ENCODE measurements at regions not wholly inside any gene's neighbourhood (a gene's known extent, or its start where the extent isn't known, plus 50 kb on each side); places are given as distances from the start of the nearest gene placed in this dataset.

DNA sequence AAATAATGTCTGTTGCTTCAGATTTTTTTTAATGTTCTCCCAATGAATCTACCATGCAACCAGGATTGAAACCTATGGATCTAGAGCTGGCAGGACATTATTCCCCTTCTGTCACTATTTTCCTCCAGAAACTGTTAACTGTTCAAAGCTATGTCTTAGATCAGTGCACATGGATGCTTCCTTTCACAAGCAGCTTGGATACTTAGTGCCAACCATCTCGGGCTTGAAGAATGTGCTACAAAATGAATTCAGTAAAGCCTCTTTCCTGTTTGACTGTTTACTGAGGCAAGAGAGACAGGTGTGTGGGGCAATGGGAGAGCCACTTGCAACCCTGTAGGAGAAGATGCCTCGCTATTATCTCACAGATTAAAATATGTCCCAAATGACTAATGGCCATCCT, 774.8 kb downstream of the KCTD16 start:
- no peak overlapping the region for H3K27ac ChIP-seq (ENCODE audit: extremely low read length, insufficient read depth, low read length)
- in situ Hi-C loops (cut with HindIII; ENCODE audit: extremely low pct_ligation_motif_present, low pct_unique_long_range_greater_than_20kb) (no loop called here), intact Hi-C loops (cut with micrococcal nuclease; ENCODE audit: unreplicated experiment) (no loop called here)
- no peaks in the 10 kb centered on the region for H4K20me1 ChIP-seq (ENCODE audit: insufficient read depth, low read length)
- H3K4me2 ChIP-seq (ENCODE audit: low read depth, low read length) = no peak overlapping the region
- BruUV-seq (replicated peaks) = no TSS peak
- H3K4me3 ChIP-seq (replicated peaks in 1 of 3; ENCODE audit: insufficient read depth in 1 of 3, low read depth in 2 of 3, low read length in 3 of 3) = no peak overlapping the region
- no peaks in the 10 kb centered on the region for H3K36me3 ChIP-seq (replicated peaks in 1 of 2; ENCODE audit: control insufficient read depth in 1 of 2, insufficient read depth in 2 of 2, low read length in 2 of 2)
- POLR2A ChIA-PET = no interaction called here
- H3K9me3 ChIP-seq (ENCODE audit: low read length) = no peaks in the 10 kb centered on the region
- WGBS (ENCODE audit: low lambda C conversion rate) = 0% methylated on average over 2 of the region's 2 CpGs
- no peak for FAIRE-seq
- H3K9ac ChIP-seq (ENCODE audit: insufficient read depth, low read depth, low read length) = no peak overlapping the region
- CTCF ChIA-PET (ENCODE audit: low intra/inter-chr PET ratio, low total read pairs) = no interaction called here
- no peaks in the 10 kb centered on the region for H3K27me3 ChIP-seq (ENCODE audit: control insufficient read depth in 1 of 2, insufficient read depth in 2 of 2, low read length in 2 of 2)
- no peak for ATAC-seq
- DNase-seq (ENCODE audit: low spot score) = no peak
- H3K79me2 ChIP-seq (ENCODE audit: insufficient read depth, low read length) = no peaks in the 10 kb centered on the region
- no peaks in the 10 kb centered on the region for H3K4me1 ChIP-seq (ENCODE audit: insufficient read depth, low read length)
- no peak overlapping the region for H2AFZ ChIP-seq (ENCODE audit: low read length)
- no peak for TF ChIP-seq ZNF512B (CRISPR knock-in tag; IDR thresholded peaks at IDR 0.05; ENCODE audit: borderline replicate concordance)
- TF ChIP-seq KDM4B (CRISPR knock-in tag; IDR thresholded peaks at IDR 0.05) = no peak
- no peak for TF ChIP-seq PATZ1 (CRISPR knock-in tag; IDR thresholded peaks at IDR 0.05)
- TF ChIP-seq ZNF879 (CRISPR knock-in tag; IDR thresholded peaks at IDR 0.05) = no peak
- no peak for TF ChIP-seq SP1 (IDR thresholded peaks at IDR 0.05)
- TF ChIP-seq SP1 (CRISPR knock-in tag; IDR thresholded peaks at IDR 0.05) = no peak
- TF ChIP-seq ZNF451 (CRISPR knock-in tag; IDR thresholded peaks at IDR 0.05) = no peak
- no peak for TF ChIP-seq ZBTB20 (CRISPR knock-in tag; IDR thresholded peaks at IDR 0.05; ENCODE audit: borderline replicate concordance, low read depth)
- TF ChIP-seq KMT2A (CRISPR knock-in tag; IDR thresholded peaks at IDR 0.05) = no peak
- TF ChIP-seq ZNF564 (CRISPR knock-in tag; IDR thresholded peaks at IDR 0.05) = no peak
- TF ChIP-seq MBD4 (IDR thresholded peaks at IDR 0.05; ENCODE audit: borderline replicate concordance, low read length) = no peak
- no peak for TF ChIP-seq ZNF747 (CRISPR knock-in tag; IDR thresholded peaks at IDR 0.05; ENCODE audit: borderline replicate concordance)
- no peak for TF ChIP-seq ZNF558 (CRISPR knock-in tag; IDR thresholded peaks at IDR 0.05; ENCODE audit: borderline replicate concordance)
- no peak for TF ChIP-seq EED (CRISPR knock-in tag; IDR thresholded peaks at IDR 0.05)
- TF ChIP-seq, protein P1, sequence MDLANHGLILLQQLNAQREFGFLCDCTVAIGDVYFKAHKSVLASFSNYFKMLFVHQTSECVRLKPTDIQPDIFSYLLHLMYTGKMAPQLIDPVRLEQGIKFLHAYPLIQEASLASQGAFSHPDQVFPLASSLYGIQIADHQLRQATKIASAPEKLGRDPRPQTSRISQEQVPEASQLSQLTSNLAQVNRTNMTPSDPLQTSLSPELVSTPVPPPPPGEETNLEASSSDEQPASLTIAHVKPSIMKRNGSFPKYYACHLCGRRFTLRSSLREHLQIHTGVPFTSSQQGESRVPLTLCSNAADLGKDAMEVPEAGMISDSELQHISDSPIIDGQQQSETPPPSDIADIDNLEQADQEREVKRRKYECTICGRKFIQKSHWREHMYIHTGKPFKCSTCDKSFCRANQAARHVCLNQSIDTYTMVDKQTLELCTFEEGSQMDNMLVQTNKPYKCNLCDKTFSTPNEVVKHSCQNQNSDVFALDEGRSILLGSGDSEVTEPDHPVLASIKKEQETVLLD (CRISPR knock-in tag; IDR thresholded peaks at IDR 0.05; ENCODE audit: low read depth) = no peak
- TF ChIP-seq ZNF576 (CRISPR knock-in tag; IDR thresholded peaks at IDR 0.05) = no peak
- TF ChIP-seq ZNF777 (CRISPR knock-in tag; IDR thresholded peaks at IDR 0.05) = no peak
- TF ChIP-seq, protein P2, sequence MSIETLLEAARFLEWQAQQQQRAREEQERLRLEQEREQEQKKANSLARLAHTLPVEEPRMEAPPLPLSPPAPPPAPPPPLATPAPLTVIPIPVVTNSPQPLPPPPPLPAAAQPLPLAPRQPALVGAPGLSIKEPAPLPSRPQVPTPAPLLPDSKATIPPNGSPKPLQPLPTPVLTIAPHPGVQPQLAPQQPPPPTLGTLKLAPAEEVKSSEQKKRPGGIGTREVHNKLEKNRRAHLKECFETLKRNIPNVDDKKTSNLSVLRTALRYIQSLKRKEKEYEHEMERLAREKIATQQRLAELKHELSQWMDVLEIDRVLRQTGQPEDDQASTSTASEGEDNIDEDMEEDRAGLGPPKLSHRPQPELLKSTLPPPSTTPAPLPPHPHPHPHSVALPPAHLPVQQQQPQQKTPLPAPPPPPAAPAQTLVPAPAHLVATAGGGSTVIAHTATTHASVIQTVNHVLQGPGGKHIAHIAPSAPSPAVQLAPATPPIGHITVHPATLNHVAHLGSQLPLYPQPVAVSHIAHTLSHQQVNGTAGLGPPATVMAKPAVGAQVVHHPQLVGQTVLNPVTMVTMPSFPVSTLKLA (IDR thresholded peaks at IDR 0.05) = no peak
- no peak for TF ChIP-seq NFE2L1 (CRISPR knock-in tag; IDR thresholded peaks at IDR 0.05; ENCODE audit: borderline replicate concordance)
- no peak for TF ChIP-seq RFXANK (CRISPR knock-in tag; IDR thresholded peaks at IDR 0.05)

Measured in HepG2 (cell line).